NCI-H82 treated with DMSO at 0.1 percent for 48 hours (cell line): ENCODE measurements at regions not wholly inside any gene's neighbourhood (a gene's known extent, or its start where the extent isn't known, plus 50 kb on each side); places are given as distances from the start of the nearest gene placed in this dataset.

Experiments
- DNase-seq: peaks from one replicate; lab custom pipeline; 2025; ENCODE audit not compliant: unreplicated experiment; lab: John Stamatoyannopoulos, UW

- no peak for DNase-seq
These were observed 92.1 kb upstream of the FZD10 start for GRCh38 chr12:130070126-130070611.

GRCh38 chr12:130073721-130074120 lies 88.5 kb upstream of the FZD10 start:
- no peak for DNase-seq

- DNase-seq = no peak
These were observed 87.4 kb upstream of the FZD10 start for GRCh38 chr12:130074661-130075406.

GRCh38 chr12:130075497-130076076 lies 86.7 kb upstream of the FZD10 start:
- DNase-seq = no peak

- DNase-seq = no peak
These were observed 86.1 kb upstream of the FZD10 start for GRCh38 chr12:130076126-130076525.

- DNase-seq = no peak
These were observed 85.5 kb upstream of the FZD10 start for GRCh38 chr12:130076752-130077151.

GRCh38 chr12:130078852-130079251 lies 83.4 kb upstream of the FZD10 start:
- DNase-seq = no peak

GRCh38 chr12:130079279-130079678 lies 83.0 kb upstream of the FZD10 start:
- DNase-seq = no peak

- no peak for DNase-seq
These were observed 82.1 kb upstream of the FZD10 start for GRCh38 chr12:130080205-130080604.

GRCh38 chr12:130081117-130081805 lies 81.0 kb upstream of the FZD10 start:
- DNase-seq = no peak

GRCh38 chr12:130083002-130083401 lies 79.3 kb upstream of the FZD10 start:
- no peak for DNase-seq

GRCh38 chr12:130083734-130084133 lies 78.5 kb upstream of the FZD10 start:
- DNase-seq = no peak

GRCh38 chr12:130084359-130084758 lies 77.9 kb upstream of the FZD10 start:
- no peak for DNase-seq

GRCh38 chr12:130086248-130086647 lies 76.0 kb upstream of the FZD10 start:
- DNase-seq = no peak

GRCh38 chr12:130086797-130087196 lies 75.5 kb upstream of the FZD10 start:
- DNase-seq = no peak

- DNase-seq = no peak
These were observed 75.0 kb upstream of the FZD10 start for GRCh38 chr12:130087222-130087621.

GRCh38 chr12:130088504-130088903 lies 73.8 kb upstream of the FZD10 start:
- no peak for DNase-seq

GRCh38 chr12:130090542-130090941 lies 71.7 kb upstream of the FZD10 start:
- no peak for DNase-seq

GRCh38 chr12:130093380-130093779 lies 68.9 kb upstream of the FZD10 start:
- DNase-seq = no peak

GRCh38 chr12:130097342-130097741 lies 64.9 kb upstream of the FZD10 start:
- no peak for DNase-seq

GRCh38 chr12:130097798-130098255 lies 64.4 kb upstream of the FZD10 start:
- no peak for DNase-seq
